H1 (cell line): ENCODE measurements at regions not wholly inside any gene's neighbourhood (a gene's known extent, or its start where the extent isn't known, plus 50 kb on each side); places are given as distances from the start of the nearest gene placed in this dataset.

Source experiments
- CTCF ChIA-PET: fragments of 300-600 bp; sonication (Branson Sonifier 250); formaldehyde crosslinking; loops from one replicate; lab custom pipeline; 2021; ENCODE audit not compliant: partially characterized antibody; lab: Charles Lee
- POLR2A ChIA-PET: fragments of 300-600 bp; sonication (Branson Sonifier 250); formaldehyde crosslinking; loops from one replicate; lab custom pipeline; 2021; ENCODE audit warnings: inconsistent platforms; ENCODE audit not compliant: partially characterized antibody; lab: Charles Lee
- DNase-seq, 2 experiments: peaks; one replicate each; pipeline versions ENCODE4 v3.0.0 to v3.0.0-alpha.2; 2010 to 2022; ENCODE audit warnings: low spot score in 2 of 2, low read depth in 1 of 2, mixed read lengths in 1 of 2
- FAIRE-seq: peaks from 2 replicates; lab custom pipeline; 2011; peaks lifted over from hg19 to GRCh38; lab: Jason Lieb, UNC
- H2AFZ ChIP-seq: 2 replicates; pipeline ENCODE4 v1.8.1; 2012; ENCODE audit warnings: low read length, inconsistent platforms
- H2AK5ac ChIP-seq: 2 replicates; pipeline ENCODE4 v1.6.1; 2013; ENCODE audit warnings: low read depth, low read length
- H2BK120ac ChIP-seq: replicated peaks from 2 replicates; pipeline ENCODE3; 2013; ENCODE audit warnings: low read depth, low read length, inconsistent platforms
- H2BK12ac ChIP-seq: 2 replicates; pipeline ENCODE4 v1.6.1; 2013; ENCODE audit warnings: low read depth, low read length
- H2BK15ac ChIP-seq: 2 replicates; pipeline ENCODE4 v1.6.1; 2013; ENCODE audit warnings: low read length
- H2BK20ac ChIP-seq: 2 replicates; pipeline ENCODE4 v1.6.1; 2013; ENCODE audit warnings: low read length
- H2BK5ac ChIP-seq: 2 replicates; pipeline ENCODE4 v1.6.1; 2013; ENCODE audit warnings: low read depth, low read length
- H3K14ac ChIP-seq: 2 replicates; pipeline ENCODE4 v1.6.1; 2013; ENCODE audit warnings: inconsistent platforms; ENCODE audit not compliant: insufficient read length
- H3K18ac ChIP-seq: 2 replicates; pipeline ENCODE4 v1.6.1; 2013; ENCODE audit warnings: low read length; ENCODE audit errors: extremely low read depth
- H3K23ac ChIP-seq: 2 replicates; pipeline ENCODE4 v1.6.1; 2013; ENCODE audit warnings: inconsistent platforms; ENCODE audit not compliant: insufficient read length
- H3K23me2 ChIP-seq: 2 replicates; pipeline ENCODE4 v1.6.1; 2013; ENCODE audit warnings: low read depth, low read length
- H3K27ac ChIP-seq: 2 replicates; pipeline ENCODE4 v1.6.1; 2011; ENCODE audit warnings: low read depth, low read length, inconsistent platforms
- H3K27me3 ChIP-seq, 4 experiments: replicated peaks in 1 of 4; 1 replicate in 1 of 4; 2 replicates in 3 of 4; pipeline versions ENCODE4 v1.6.1 to v1.8.1; 2011 to 2013; ENCODE audit warnings: low read length in 3 of 4, mild to moderate bottlenecking in 3 of 4, inconsistent platforms in 2 of 4, mixed read lengths in 2 of 4, moderate library complexity in 1 of 4; ENCODE audit not compliant: control insufficient read depth in 3 of 4, insufficient read depth in 3 of 4; ENCODE audit errors: extremely low read depth in 1 of 4
- H3K36me3 ChIP-seq, 4 experiments: 2 replicates each; pipeline versions ENCODE4 v1.6.1 to v1.8.1; 2011 to 2013; ENCODE audit warnings: mild to moderate bottlenecking in 4 of 4, low read length in 3 of 4, moderate library complexity in 2 of 4, control low read depth in 1 of 4, inconsistent platforms in 1 of 4; ENCODE audit not compliant: insufficient read depth in 4 of 4, control insufficient read depth in 2 of 4
- H3K4ac ChIP-seq: replicated peaks from 2 replicates; pipeline ENCODE3; 2013; ENCODE audit warnings: low read length, low read depth, mixed read lengths, inconsistent platforms; ENCODE audit not compliant: insufficient read length
- H3K4me1 ChIP-seq, 4 experiments: replicated peaks in 1 of 4; 1 replicate in 1 of 4; 2 replicates in 3 of 4; pipeline versions ENCODE4 v1.6.1 to v1.8.1; 2011 to 2013; ENCODE audit warnings: low read length in 3 of 4, inconsistent platforms in 2 of 4, mixed read lengths in 1 of 4; ENCODE audit not compliant: insufficient read depth in 4 of 4, control insufficient read depth in 3 of 4
- H3K4me2 ChIP-seq, 2 experiments: 2 replicates each; pipeline versions ENCODE4 v1.6.1 to v1.8.1; 2011 to 2013; ENCODE audit warnings: low read depth in 2 of 2, low read length in 2 of 2, control low read depth in 1 of 2, inconsistent platforms in 1 of 2, mild to moderate bottlenecking in 1 of 2; ENCODE audit not compliant: insufficient read depth in 1 of 2
- H3K4me3 ChIP-seq, 4 experiments: fragments of 200-600, 300-600 bp in 1 of 4; sonication (generic), shearing (Covaris generic), sonication (Bioruptor Twin) in 1 of 4; 2 replicates each; pipeline versions ENCODE4 v1.5.1 to v1.8.1; 2011 to 2016; ENCODE audit warnings: low read length in 4 of 4, low read depth in 3 of 4, control low read depth in 2 of 4, inconsistent platforms in 2 of 4, mild to moderate bottlenecking in 2 of 4, mixed read lengths in 1 of 4, moderate library complexity in 1 of 4; ENCODE audit not compliant: insufficient read depth in 2 of 4; ENCODE audit errors: extremely low read depth in 1 of 4
- H3K56ac ChIP-seq: replicated peaks from 2 replicates; pipeline ENCODE3; 2013; ENCODE audit warnings: low read depth, mild to moderate bottlenecking, mixed read lengths, low read length, inconsistent platforms; ENCODE audit not compliant: insufficient read length
- H3K79me1 ChIP-seq: 2 replicates; pipeline ENCODE4 v1.6.1; 2013; ENCODE audit warnings: low read depth, low read length, control low read depth
- H3K79me2 ChIP-seq, 2 experiments: 2 replicates each; pipeline versions ENCODE4 v1.6.1 to v1.8.1; 2012 to 2013; ENCODE audit warnings: low read length in 2 of 2, mild to moderate bottlenecking in 2 of 2, inconsistent platforms in 1 of 2; ENCODE audit not compliant: insufficient read depth in 2 of 2, control insufficient read depth in 1 of 2
- H3K9ac ChIP-seq, 4 experiments: replicated peaks in 1 of 4; 1 replicate in 1 of 4; 2 replicates in 3 of 4; pipeline versions ENCODE4 v1.6.1 to v1.8.1; 2011 to 2013; ENCODE audit warnings: low read depth in 3 of 4, low read length in 3 of 4, control low read depth in 2 of 4, mild to moderate bottlenecking in 2 of 4, moderate library complexity in 2 of 4, inconsistent platforms in 1 of 4; ENCODE audit errors: extremely low read depth in 1 of 4
- H3K9me3 ChIP-seq, 2 experiments: 2 replicates each; pipeline versions ENCODE4 v1.6.1 to v1.8.1; 2012 to 2013; ENCODE audit warnings: mild to moderate bottlenecking in 2 of 2, moderate library complexity in 2 of 2, control low read depth in 1 of 2, inconsistent platforms in 1 of 2, low read depth in 1 of 2, low read length in 1 of 2, mixed read lengths in 1 of 2; ENCODE audit not compliant: insufficient read depth in 2 of 2
- H4K20me1 ChIP-seq, 2 experiments: replicated peaks in 1 of 2; 2 replicates each; pipeline versions ENCODE3 to v1.8.1; 2011 to 2013; ENCODE audit warnings: inconsistent platforms in 2 of 2, low read length in 2 of 2, mild to moderate bottlenecking in 1 of 2; ENCODE audit not compliant: insufficient read depth in 2 of 2, control insufficient read depth in 1 of 2
- H4K5ac ChIP-seq: 2 replicates; pipeline ENCODE4 v1.6.1; 2013; ENCODE audit warnings: low read length, low read depth, mixed read lengths, inconsistent platforms; ENCODE audit not compliant: insufficient read length
- H4K8ac ChIP-seq: 2 replicates; pipeline ENCODE4 v1.8.0; 2013; ENCODE audit warnings: mild to moderate bottlenecking, moderate library complexity, low read length, inconsistent platforms; ENCODE audit not compliant: insufficient read depth; ENCODE audit errors: extremely low read depth
- H4K91ac ChIP-seq: replicated peaks from 2 replicates; pipeline ENCODE3; 2013; ENCODE audit warnings: low read length, mixed read lengths, inconsistent platforms; ENCODE audit not compliant: insufficient read length
- CHD7 ChIP-seq: fragments of 300-600 bp; sonication (generic); IDR thresholded peaks from 2 replicates; pipeline ENCODE4 v1.7.1; 2012; ENCODE audit warnings: low read length, moderate library complexity, mild to moderate bottlenecking, inconsistent platforms; ENCODE audit not compliant: insufficient replicate concordance
- WGBS, 2 experiments: shearing (Covaris generic) in 1 of 2; methylation state at CpG; one replicate each; pipeline versions ENCODE4 v1.1.6 to v1.1.7; 2013 to 2015; ENCODE audit warnings: low lambda C conversion rate in 2 of 2, mixed read lengths in 2 of 2, inconsistent platforms in 1 of 2, low coverage in 1 of 2, missing lambda C conversion rate in 1 of 2; ENCODE audit not compliant: insufficient replicate concordance in 2 of 2, insufficient coverage in 1 of 2, insufficient read length in 1 of 2; ENCODE audit errors: extremely low coverage in 1 of 2, missing lambda C conversion rate in 1 of 2; 5-methylcytosine and 5-hydroxymethylcytosine counted together

- Histone ChIP-seq H3K27me3 (no peaks in the 10 kb centered on the region), H3K4me2 (no peak overlapping the region), H2BK120ac (no peak overlapping the region), H2BK20ac (no peak overlapping the region), H3K9me3 (no peaks in the 10 kb centered on the region), H3K27ac (no peak overlapping the region), H4K91ac (no peak overlapping the region), H2BK15ac (no peak overlapping the region), H3K23me2 (no peaks in the 10 kb centered on the region), H3K4ac (no peak overlapping the region), H2BK5ac (no peak overlapping the region), H3K36me3 (no peaks in the 10 kb centered on the region), H4K5ac (no peak overlapping the region), H3K23ac (no peak overlapping the region), H2AK5ac (no peak overlapping the region), H3K79me1 (no peaks in the 10 kb centered on the region), H2BK12ac (no peak overlapping the region), H3K14ac (no peak overlapping the region), H3K79me2 (no peaks in the 10 kb centered on the region), H3K9ac (no peak overlapping the region), H3K4me1 (peaks cover 0 to 3% (median 0%) of the 10 kb centered on the region in 4 experiments; a peak in 1 of 7 replicates), H2AFZ (peak overlapping the region; percentile 89; the same call in 1 of the 2 replicates), H3K56ac (no peak overlapping the region), H4K20me1 (no peaks in the 10 kb centered on the region), H4K8ac (no peak overlapping the region), H3K18ac (no peak overlapping the region), H3K4me3 (no peak overlapping the region)
- POLR2A ChIA-PET, result no interaction called here
- DNase-seq, result no peak
- CTCF ChIA-PET, result no interaction called here
- no peak for FAIRE-seq
- 71% methylated on average over 1 of the region's 1 CpG; no CpG with 5 or more reads in 1 of the 2 experiments for WGBS, 2 experiments
- TF ChIP-seq CHD7, result no peak
Observed at GRCh38 chr5:87136096-87136495, 131.6 kb upstream of the RASA1 start.
